ENCODE measurements at regions not wholly inside any gene's neighbourhood (a gene's known extent, or its start where the extent isn't known, plus 50 kb on each side); places are given as distances from the start of the nearest gene placed in this dataset.

DNA sequence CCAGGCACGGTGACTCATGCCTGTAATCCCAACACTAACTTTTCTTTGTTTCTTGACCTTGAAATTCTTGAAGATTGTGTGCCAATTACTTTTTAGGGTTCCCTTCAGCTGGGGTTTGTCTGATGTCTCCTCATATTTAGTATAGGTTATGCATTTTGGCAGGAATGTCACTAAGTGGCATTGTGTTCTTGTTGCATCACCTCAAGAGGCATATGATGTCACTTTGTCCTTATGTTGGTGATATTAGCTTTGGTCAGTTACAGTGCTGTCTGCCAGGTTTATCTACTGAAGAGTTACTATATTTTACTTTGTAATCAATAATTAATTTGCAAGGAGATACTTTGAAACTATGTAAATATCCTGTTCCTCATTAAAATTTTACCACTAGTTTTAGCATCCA, 61.0 kb upstream of the BTG1 start:
- Histone ChIP-seq H3K9me2 (replicated peaks; ENCODE audit: low read length) (no peaks in the 10 kb centered on the region), H3K9me3 (ENCODE audit: low read length) (no peaks in the 10 kb centered on the region), H4K20me1 (ENCODE audit: low read length) (no peaks in the 10 kb centered on the region), H3K4me1 (ENCODE audit: insufficient read depth, low read length) (peaks cover 16% of the 10 kb centered on the region), H3F3A (ENCODE audit: low read length, unreplicated experiment) (no peaks in the 10 kb centered on the region), H3K9ac (ENCODE audit: low read length) (no peak overlapping the region), H3K36me3 (ENCODE audit: low read depth, low read length) (no peaks in the 10 kb centered on the region), H3K27me3 (ENCODE audit: low read length) (no peaks in the 10 kb centered on the region), H3K4me3 (ENCODE audit: low read length) (no peak overlapping the region), H3K4me2 (ENCODE audit: low read length) (no peak overlapping the region), H3K79me2 (ENCODE audit: low read length) (no peaks in the 10 kb centered on the region), H2AFZ (ENCODE audit: low read length) (no peak overlapping the region), H3K27ac (ENCODE audit: low read length) (no peak overlapping the region)
- no peak for ATAC-seq
- POLR2A ChIA-PET (ENCODE audit: unreplicated experiment) = no interaction called here
- no TSS peak for BruUV-seq (replicated peaks)
- no peak for DNase-seq
- CTCF ChIA-PET = no interaction called here
- TF ChIP-seq EZH2phosphoT487 (IDR thresholded peaks at IDR 0.05; ENCODE audit: borderline replicate concordance, low read length) (no peak), EZH2 (IDR thresholded peaks at IDR 0.05; ENCODE audit: low read length, unreplicated experiment) (no peak)
- TF ChIP-seq, protein P1, sequence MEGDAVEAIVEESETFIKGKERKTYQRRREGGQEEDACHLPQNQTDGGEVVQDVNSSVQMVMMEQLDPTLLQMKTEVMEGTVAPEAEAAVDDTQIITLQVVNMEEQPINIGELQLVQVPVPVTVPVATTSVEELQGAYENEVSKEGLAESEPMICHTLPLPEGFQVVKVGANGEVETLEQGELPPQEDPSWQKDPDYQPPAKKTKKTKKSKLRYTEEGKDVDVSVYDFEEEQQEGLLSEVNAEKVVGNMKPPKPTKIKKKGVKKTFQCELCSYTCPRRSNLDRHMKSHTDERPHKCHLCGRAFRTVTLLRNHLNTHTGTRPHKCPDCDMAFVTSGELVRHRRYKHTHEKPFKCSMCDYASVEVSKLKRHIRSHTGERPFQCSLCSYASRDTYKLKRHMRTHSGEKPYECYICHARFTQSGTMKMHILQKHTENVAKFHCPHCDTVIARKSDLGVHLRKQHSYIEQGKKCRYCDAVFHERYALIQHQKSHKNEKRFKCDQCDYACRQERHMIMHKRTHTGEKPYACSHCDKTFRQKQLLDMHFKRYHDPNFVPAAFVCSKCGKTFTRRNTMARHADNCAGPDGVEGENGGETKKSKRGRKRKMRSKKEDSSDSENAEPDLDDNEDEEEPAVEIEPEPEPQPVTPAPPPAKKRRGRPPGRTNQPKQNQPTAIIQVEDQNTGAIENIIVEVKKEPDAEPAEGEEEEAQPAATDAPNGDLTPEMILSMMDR (conservative IDR thresholded peaks at IDR 0.05; ENCODE audit: low read depth, low read length) = no peak
- intact Hi-C loops (cut with micrococcal nuclease) = no loop called here

DNA sequence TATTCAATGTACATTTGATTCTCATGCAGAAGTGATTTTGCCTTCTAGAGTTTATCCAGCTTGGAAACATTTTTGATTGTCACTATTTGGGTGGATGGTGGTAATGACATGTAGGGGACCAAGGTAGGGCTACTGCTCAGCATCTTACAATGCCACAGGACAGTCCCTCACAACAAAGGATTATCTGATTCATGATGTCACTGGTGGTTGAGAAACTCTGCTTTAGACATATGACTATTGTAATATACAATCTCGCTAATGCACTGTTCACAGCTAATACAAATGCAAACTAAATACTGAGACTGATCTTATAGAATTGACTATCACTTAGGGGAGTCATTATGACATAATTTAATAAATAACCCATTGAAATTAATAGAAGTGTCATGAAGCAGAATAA, 60.4 kb upstream of the BTG1 start:
- ChIA-PET POLR2A (ENCODE audit: unreplicated experiment) (no interaction called here), CTCF (no interaction called here)
- Histone ChIP-seq H3K27ac (ENCODE audit: low read length) (no peak overlapping the region), H3K9me2 (replicated peaks; ENCODE audit: low read length) (no peaks in the 10 kb centered on the region), H3K9me3 (ENCODE audit: low read length) (no peaks in the 10 kb centered on the region), H3K9ac (ENCODE audit: low read length) (no peak overlapping the region), H3K27me3 (ENCODE audit: low read length) (no peaks in the 10 kb centered on the region), H3K79me2 (ENCODE audit: low read length) (no peaks in the 10 kb centered on the region), H3F3A (ENCODE audit: low read length, unreplicated experiment) (no peaks in the 10 kb centered on the region), H3K4me2 (ENCODE audit: low read length) (no peak overlapping the region), H3K36me3 (ENCODE audit: low read depth, low read length) (no peaks in the 10 kb centered on the region), H2AFZ (ENCODE audit: low read length) (no peak overlapping the region), H3K4me1 (ENCODE audit: insufficient read depth, low read length) (peaks cover 16% of the 10 kb centered on the region), H3K4me3 (ENCODE audit: low read length) (no peak overlapping the region), H4K20me1 (ENCODE audit: low read length) (no peaks in the 10 kb centered on the region)
- ATAC-seq (no peak), DNase-seq (no peak)
- TF ChIP-seq, protein P1 (conservative IDR thresholded peaks at IDR 0.05; ENCODE audit: low read depth, low read length) = no peak
- TF ChIP-seq EZH2 (IDR thresholded peaks at IDR 0.05; ENCODE audit: low read length, unreplicated experiment) (no peak), EZH2phosphoT487 (IDR thresholded peaks at IDR 0.05; ENCODE audit: borderline replicate concordance, low read length) (no peak)
- no TSS peak for BruUV-seq (replicated peaks)
- intact Hi-C loops (cut with micrococcal nuclease) = no loop called here

DNA sequence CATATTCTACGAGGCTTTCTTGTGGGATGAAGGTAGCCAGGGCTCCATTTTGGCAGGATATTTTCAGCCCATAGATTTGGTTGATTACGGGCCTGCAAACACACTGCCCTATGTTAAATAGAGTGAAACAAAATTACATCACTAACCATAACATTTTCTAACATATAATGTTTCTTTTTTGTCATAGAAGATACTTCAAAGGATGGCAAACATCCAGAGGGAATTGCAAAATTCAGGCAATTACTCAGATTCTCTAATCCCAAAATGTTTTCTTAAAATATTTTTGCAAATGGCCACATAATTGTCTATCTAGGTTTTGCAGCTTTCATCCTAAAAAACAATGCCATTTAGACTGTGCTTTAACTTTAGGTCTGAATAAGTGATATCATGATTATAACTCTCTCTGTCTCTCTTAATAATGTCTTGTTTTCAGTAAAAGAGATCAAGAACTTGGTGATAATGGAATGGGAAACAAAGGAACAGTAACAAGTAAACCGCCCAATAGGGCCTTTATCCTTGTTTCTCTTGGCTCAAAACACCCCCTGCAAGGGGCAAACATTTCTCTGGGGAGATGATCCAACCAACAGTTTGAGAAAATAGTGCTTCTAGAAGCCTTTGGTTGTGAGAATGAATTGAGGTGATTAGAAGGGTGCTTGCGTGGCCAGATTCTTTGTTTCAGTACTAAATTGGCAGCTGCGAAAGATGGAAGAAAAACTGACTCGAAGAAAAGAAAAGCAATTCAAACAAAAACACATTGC, 54.4 kb upstream of the BTG1 start:
- no peak for ATAC-seq
- Histone ChIP-seq H3K9me3 (ENCODE audit: low read length) (no peaks in the 10 kb centered on the region), H2AFZ (ENCODE audit: low read length) (no peak overlapping the region), H3K4me3 (ENCODE audit: low read length) (no peak overlapping the region), H3K27ac (ENCODE audit: low read length) (no peak overlapping the region), H3K9me2 (replicated peaks; ENCODE audit: low read length) (no peaks in the 10 kb centered on the region), H3K4me1 (ENCODE audit: insufficient read depth, low read length) (no peaks in the 10 kb centered on the region), H3K9ac (ENCODE audit: low read length) (no peak overlapping the region), H4K20me1 (ENCODE audit: low read length) (no peaks in the 10 kb centered on the region), H3F3A (ENCODE audit: low read length, unreplicated experiment) (no peaks in the 10 kb centered on the region), H3K36me3 (ENCODE audit: low read depth, low read length) (no peaks in the 10 kb centered on the region), H3K79me2 (ENCODE audit: low read length) (no peaks in the 10 kb centered on the region), H3K4me2 (ENCODE audit: low read length) (no peak overlapping the region), H3K27me3 (ENCODE audit: low read length) (no peaks in the 10 kb centered on the region)
- TF ChIP-seq, protein P1 (conservative IDR thresholded peaks at IDR 0.05; ENCODE audit: low read depth, low read length) = no peak
- no peak for TF ChIP-seq EZH2phosphoT487 (IDR thresholded peaks at IDR 0.05; ENCODE audit: borderline replicate concordance, low read length)
- no peak for DNase-seq
- no TSS peak for BruUV-seq (replicated peaks)
- ChIA-PET CTCF (no interaction called here), POLR2A (ENCODE audit: unreplicated experiment) (no interaction called here)
- intact Hi-C loops (cut with micrococcal nuclease) = no loop called here
